CD4-positive, alpha-beta T cell (primary cell): ENCODE measurements at regions not wholly inside any gene's neighbourhood (a gene's known extent, or its start where the extent isn't known, plus 50 kb on each side); places are given as distances from the start of the nearest gene placed in this dataset.

Experiments
- ATAC-seq: fragments of 200-7000 bp; cut with Tn5 transposase; one replicate; pipeline ENCODE4 v1.10.0; 2022; ENCODE audit warnings: mild to moderate bottlenecking; ENCODE audit not compliant: poor library complexity
- CTCF ChIA-PET: fragments of 350-600 bp; sonication (Branson Sonifier 250); formaldehyde crosslinking; loops from one replicate; lab custom pipeline; 2021; ENCODE audit warnings: antibody characterized with exemption, inconsistent platforms; lab: Charles Lee
- POLR2A ChIA-PET: fragments of 350-600 bp; sonication (Branson Sonifier 250); formaldehyde crosslinking; loops from one replicate; lab custom pipeline; 2021; ENCODE audit warnings: antibody characterized with exemption, inconsistent platforms; lab: Charles Lee
- DNase-seq, 14 experiments: peaks; one replicate each; pipeline ENCODE4 v3.0.0-alpha.2; 2013 to 2020; ENCODE audit warnings: mixed read lengths in 2 of 14
- H3K27ac ChIP-seq, 2 donors: one replicate each; pipeline versions ENCODE4 v1.5.1 to v1.7.0; 2013; ENCODE audit warnings: low read length in 2 of 2, low read depth in 1 of 2, mild to moderate bottlenecking in 1 of 2
- H3K27me3 ChIP-seq, 2 experiments: 1 replicate in 1 of 2; 2 replicates in 1 of 2; pipeline versions ENCODE4 v1.6.1 to v1.7.0; 2013; ENCODE audit warnings: low read length in 2 of 2, control low read depth in 1 of 2, mild to moderate bottlenecking in 1 of 2, moderate library complexity in 1 of 2; ENCODE audit not compliant: insufficient read depth in 2 of 2, control insufficient read depth in 1 of 2
- H3K36me3 ChIP-seq: one replicate; pipeline ENCODE4 v1.6.1; 2013; ENCODE audit warnings: low read length, control low read depth; ENCODE audit not compliant: insufficient read depth
- H3K4me1 ChIP-seq: one replicate; pipeline ENCODE4 v1.6.1; 2013; ENCODE audit warnings: low read length, control low read depth; ENCODE audit not compliant: insufficient read depth
- H3K4me3 ChIP-seq: one replicate; pipeline ENCODE4 v1.5.1; 2013; ENCODE audit warnings: mild to moderate bottlenecking, low read length, moderate library complexity
- H3K9me3 ChIP-seq, 2 experiments: 1 replicate in 1 of 2; 2 replicates in 1 of 2; pipeline versions ENCODE4 v1.6.1 to v1.7.0; 2013; ENCODE audit warnings: low read length in 2 of 2, mild to moderate bottlenecking in 2 of 2, control low read depth in 1 of 2, moderate library complexity in 1 of 2; ENCODE audit not compliant: control insufficient read depth in 1 of 2, insufficient read depth in 1 of 2
- H3K27ac Mint-ChIP-seq: one replicate; pipeline ENCODE4 v1.8.0; 2020; ENCODE audit warnings: mixed read lengths
- H3K27me3 Mint-ChIP-seq: one replicate; pipeline ENCODE4 v1.8.0; 2021; ENCODE audit warnings: mixed read lengths
- H3K36me3 Mint-ChIP-seq: one replicate; pipeline ENCODE4 v1.8.0; 2021; ENCODE audit warnings: low read depth, mixed read lengths
- H3K4me1 Mint-ChIP-seq: one replicate; pipeline ENCODE4 v1.8.0; 2021; ENCODE audit warnings: low read depth, mixed read lengths
- H3K4me3 Mint-ChIP-seq: one replicate; pipeline ENCODE4 v1.8.0; 2020; ENCODE audit warnings: mild to moderate bottlenecking, mixed read lengths
- H3K9me3 Mint-ChIP-seq: one replicate; pipeline ENCODE4 v1.8.0; 2020; ENCODE audit warnings: mixed read lengths
- intact Hi-C, 2 experiments: fragments of 100-400 bp; cut with DNase I in 1 of 2; cut with micrococcal nuclease in 1 of 2; formaldehyde crosslinking; loops; one replicate each; pipeline versions ENCODE4 v1.15.1 to v1.9.0; 2023 to 2025; cut with DNase I, micrococcal nuclease
- TF ChIP-seq, protein P1 (sequence below): fragments of 200-600 bp; IDR thresholded peaks from one replicate; pipeline ENCODE4 v1.8.0; 2022; ENCODE audit warnings: antibody characterized with exemption, mild to moderate bottlenecking

DNA sequence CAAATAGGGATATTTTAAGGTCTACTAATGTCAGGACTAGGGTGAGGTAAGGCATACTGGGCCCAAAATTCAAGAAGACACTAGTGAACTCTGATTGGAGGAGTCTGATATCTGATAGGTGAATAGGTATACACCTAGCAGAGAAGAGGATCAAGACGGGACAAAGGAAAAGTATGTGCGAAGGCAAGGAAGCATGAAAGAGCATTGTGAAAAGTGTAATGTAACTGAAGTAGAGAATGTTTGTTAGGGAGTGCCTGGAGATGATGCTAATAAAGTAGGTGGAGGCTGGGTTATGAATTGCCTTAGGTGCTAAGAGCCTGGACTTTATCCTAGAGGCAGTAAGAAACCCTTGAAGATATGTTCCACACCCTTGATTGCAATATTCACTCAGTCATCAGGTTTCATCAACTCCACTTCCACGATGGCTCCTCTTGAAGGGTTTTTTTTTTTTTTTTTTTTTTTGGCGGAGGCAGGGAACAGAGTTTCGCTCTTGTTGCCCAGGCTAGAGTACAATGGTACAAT is 49.9 kb upstream of the XIAP start:
- Mint-ChIP-seq H3K4me3 (no peak overlapping the region), H3K27me3 (no peaks in the 10 kb centered on the region), H3K36me3 (no peaks in the 10 kb centered on the region), H3K27ac (no peak overlapping the region), H3K4me1 (no peaks in the 10 kb centered on the region), H3K9me3 (no peaks in the 10 kb centered on the region)
- no peaks in the 10 kb centered on the region for H3K27me3 ChIP-seq
- POLR2A ChIA-PET, result no interaction called here
- DNase-seq (no peak), ATAC-seq (no peak)
- H3K4me3 ChIP-seq, result no peak overlapping the region
- TF ChIP-seq, protein P1, sequence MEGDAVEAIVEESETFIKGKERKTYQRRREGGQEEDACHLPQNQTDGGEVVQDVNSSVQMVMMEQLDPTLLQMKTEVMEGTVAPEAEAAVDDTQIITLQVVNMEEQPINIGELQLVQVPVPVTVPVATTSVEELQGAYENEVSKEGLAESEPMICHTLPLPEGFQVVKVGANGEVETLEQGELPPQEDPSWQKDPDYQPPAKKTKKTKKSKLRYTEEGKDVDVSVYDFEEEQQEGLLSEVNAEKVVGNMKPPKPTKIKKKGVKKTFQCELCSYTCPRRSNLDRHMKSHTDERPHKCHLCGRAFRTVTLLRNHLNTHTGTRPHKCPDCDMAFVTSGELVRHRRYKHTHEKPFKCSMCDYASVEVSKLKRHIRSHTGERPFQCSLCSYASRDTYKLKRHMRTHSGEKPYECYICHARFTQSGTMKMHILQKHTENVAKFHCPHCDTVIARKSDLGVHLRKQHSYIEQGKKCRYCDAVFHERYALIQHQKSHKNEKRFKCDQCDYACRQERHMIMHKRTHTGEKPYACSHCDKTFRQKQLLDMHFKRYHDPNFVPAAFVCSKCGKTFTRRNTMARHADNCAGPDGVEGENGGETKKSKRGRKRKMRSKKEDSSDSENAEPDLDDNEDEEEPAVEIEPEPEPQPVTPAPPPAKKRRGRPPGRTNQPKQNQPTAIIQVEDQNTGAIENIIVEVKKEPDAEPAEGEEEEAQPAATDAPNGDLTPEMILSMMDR, result no peak
- CTCF ChIA-PET, result interaction anchor here (0.7 kb wide), 1 partner anchor 212 kb away, joined by 3 read pairs; no protein-coding TSS in a partner anchor
- H3K4me1 ChIP-seq, result no peaks in the 10 kb centered on the region
- intact Hi-C loops, result no loop called here
- H3K36me3 ChIP-seq, result no peaks in the 10 kb centered on the region
- no peak overlapping the region for H3K27ac ChIP-seq
- no peaks in the 10 kb centered on the region for H3K9me3 ChIP-seq
